Panc1 (cell line): ENCODE measurements at regions not wholly inside any gene's neighbourhood (a gene's known extent, or its start where the extent isn't known, plus 50 kb on each side); places are given as distances from the start of the nearest gene placed in this dataset.

Experiments used
- TCF7L2 ChIP-seq: IDR thresholded peaks from 2 replicates; pipeline ENCODE4 v1.6.1; 2011; ENCODE audit warnings: mild to moderate bottlenecking, low read depth, low read length, inconsistent platforms
- TF ChIP-seq, protein P1 (sequence below): fragments of 450-650 bp; IDR thresholded peaks from 2 replicates; pipeline ENCODE4 v1.5.1; 2017; ENCODE audit warnings: mild to moderate bottlenecking

DNA sequence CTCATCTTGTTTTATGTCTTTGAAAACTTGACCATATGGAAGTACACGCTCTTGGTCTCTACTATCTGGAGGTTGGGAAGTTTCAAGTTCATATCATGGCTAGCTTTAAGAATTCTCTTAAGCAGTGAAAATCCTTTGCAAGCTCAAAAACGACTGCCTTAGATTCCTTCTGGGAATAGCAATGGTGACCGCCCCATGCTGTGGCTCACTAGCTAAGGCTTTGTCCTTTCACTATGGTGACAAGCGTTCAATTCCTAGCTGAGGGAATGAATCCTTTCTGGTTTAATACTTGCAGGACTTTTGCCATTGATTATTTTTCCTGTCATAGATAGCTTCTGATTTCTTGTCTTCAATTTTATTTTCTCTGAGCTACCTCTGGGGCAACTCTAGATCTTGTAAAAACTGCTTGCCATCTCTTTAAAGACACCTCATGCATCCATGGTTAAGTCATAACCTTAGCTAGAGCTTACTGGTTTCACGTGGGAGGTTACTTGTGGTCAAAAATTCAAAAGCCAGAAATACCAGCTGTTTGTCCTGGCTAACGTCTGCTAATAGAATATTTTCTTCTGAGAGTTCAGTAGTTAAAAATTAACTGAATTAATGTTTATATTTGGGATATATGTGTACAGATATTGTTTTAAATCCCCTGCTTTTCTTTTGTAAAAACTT lies 673.4 kb upstream of the CBLB start:
- TF ChIP-seq, protein P1, sequence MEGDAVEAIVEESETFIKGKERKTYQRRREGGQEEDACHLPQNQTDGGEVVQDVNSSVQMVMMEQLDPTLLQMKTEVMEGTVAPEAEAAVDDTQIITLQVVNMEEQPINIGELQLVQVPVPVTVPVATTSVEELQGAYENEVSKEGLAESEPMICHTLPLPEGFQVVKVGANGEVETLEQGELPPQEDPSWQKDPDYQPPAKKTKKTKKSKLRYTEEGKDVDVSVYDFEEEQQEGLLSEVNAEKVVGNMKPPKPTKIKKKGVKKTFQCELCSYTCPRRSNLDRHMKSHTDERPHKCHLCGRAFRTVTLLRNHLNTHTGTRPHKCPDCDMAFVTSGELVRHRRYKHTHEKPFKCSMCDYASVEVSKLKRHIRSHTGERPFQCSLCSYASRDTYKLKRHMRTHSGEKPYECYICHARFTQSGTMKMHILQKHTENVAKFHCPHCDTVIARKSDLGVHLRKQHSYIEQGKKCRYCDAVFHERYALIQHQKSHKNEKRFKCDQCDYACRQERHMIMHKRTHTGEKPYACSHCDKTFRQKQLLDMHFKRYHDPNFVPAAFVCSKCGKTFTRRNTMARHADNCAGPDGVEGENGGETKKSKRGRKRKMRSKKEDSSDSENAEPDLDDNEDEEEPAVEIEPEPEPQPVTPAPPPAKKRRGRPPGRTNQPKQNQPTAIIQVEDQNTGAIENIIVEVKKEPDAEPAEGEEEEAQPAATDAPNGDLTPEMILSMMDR, result no peak
- TF ChIP-seq TCF7L2, result no peak
